ENCODE measurements at regions not wholly inside any gene's neighbourhood (a gene's known extent, or its start where the extent isn't known, plus 50 kb on each side); places are given as distances from the start of the nearest gene placed in this dataset.
A peak's percentile ranks its signal among the peaks of the same experiment; 100 is the strongest.

DNA sequence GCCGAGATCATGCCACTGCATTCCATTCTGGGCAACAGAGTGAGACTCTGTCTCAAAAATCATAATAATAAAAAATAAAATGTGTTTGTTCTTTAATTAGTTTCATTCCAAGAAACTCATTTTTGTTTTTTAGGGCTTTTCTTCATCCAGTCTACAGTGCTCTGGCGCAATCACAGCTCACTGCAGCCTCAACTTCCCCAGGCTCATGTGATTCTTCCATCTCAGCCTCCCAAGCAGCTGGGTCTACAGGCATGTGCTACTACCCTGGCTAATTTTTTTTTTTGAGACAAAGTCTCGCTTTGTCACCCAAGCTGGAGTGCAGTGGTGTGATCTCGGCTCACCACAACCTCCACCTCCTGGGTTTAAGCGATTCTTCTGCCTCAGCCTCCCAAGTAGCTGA, 143.6 kb upstream of the JARID2 start:
- peak overlapping the region; percentile 75 for H2BK20ac ChIP-seq (ENCODE audit: low read depth, low read length, poor library complexity, severe bottlenecking)
- H3K79me1 ChIP-seq (ENCODE audit: insufficient read depth, low read depth, low read length, poor library complexity, severe bottlenecking), result no peaks in the 10 kb centered on the region
- H3K9me3 ChIP-seq (ENCODE audit: control insufficient read depth, low read depth, low read length), result no peaks in the 10 kb centered on the region
- no peak overlapping the region for H2BK12ac ChIP-seq (ENCODE audit: insufficient read length, low read depth, low read length)
- no peaks in the 10 kb centered on the region for H3K23me2 ChIP-seq (ENCODE audit: insufficient read length, low read depth, low read length, poor library complexity, severe bottlenecking)
- no CpG with 5 or more reads among the region's 5 CpGs for WGBS (ENCODE audit: extremely low coverage, insufficient read length, low lambda C conversion rate)
- no peaks in the 10 kb centered on the region for H4K20me1 ChIP-seq (ENCODE audit: control insufficient read depth, insufficient read depth, insufficient read length)
- H3T11ph ChIP-seq (ENCODE audit: low read length), result no peak overlapping the region
- H2BK120ac ChIP-seq (ENCODE audit: low read depth, low read length, poor library complexity, severe bottlenecking), result no peak overlapping the region
- no peak overlapping the region for H3K4me2 ChIP-seq (ENCODE audit: insufficient read depth, insufficient read length, low read length)
- no peaks in the 10 kb centered on the region for H3K79me2 ChIP-seq (ENCODE audit: insufficient read depth, low read length)
- H3K9me3 Mint-ChIP-seq, result peaks cover 4 to 8% of the 10 kb centered on the region in 2 experiments; a peak in 2 of 5 replicates
- peaks cover 0 to 2% of the 10 kb centered on the region in 2 experiments; a peak in 2 of 4 replicates for H3K4me1 Mint-ChIP-seq
- no peak overlapping the region for H3K4me3 Mint-ChIP-seq
- no peak overlapping the region for H4K5ac ChIP-seq (ENCODE audit: insufficient read length, low read depth, low read length)
- H3K27me3 Mint-ChIP-seq (ENCODE audit: low read depth), result no peaks in the 10 kb centered on the region
- H3K4ac ChIP-seq (ENCODE audit: low read depth, low read length), result no peak overlapping the region
- no peak overlapping the region for H3K18ac ChIP-seq (ENCODE audit: insufficient read length, low read depth, low read length)
- H3K9ac ChIP-seq (ENCODE audit: extremely low read depth, insufficient read length, low read length), result no peak overlapping the region
- no peaks in the 10 kb centered on the region; the same call in 1 of the 2 replicates for H3K4me1 ChIP-seq (ENCODE audit: insufficient read depth, low read length)
- H2AFZ ChIP-seq (ENCODE audit: low read length), result no peak overlapping the region
- H3K56ac ChIP-seq (ENCODE audit: insufficient read length, low read depth, low read length), result no peak overlapping the region
- peaks cover 0 to 4% (median 0%) of the 10 kb centered on the region in 3 experiments; a peak in 5 of 7 replicates for H3K36me3 Mint-ChIP-seq (ENCODE audit: insufficient read depth in 1 of 3, low read depth in 3 of 3)
- DNase-seq, result no peak
- H4K91ac ChIP-seq (ENCODE audit: insufficient read length, low read depth, low read length), result no peak overlapping the region
- H3K27ac Mint-ChIP-seq, result peak overlapping the region in 1 of 3 experiments; percentile 44; a peak in 1 of 7 replicates
- TF ChIP-seq, protein P1, sequence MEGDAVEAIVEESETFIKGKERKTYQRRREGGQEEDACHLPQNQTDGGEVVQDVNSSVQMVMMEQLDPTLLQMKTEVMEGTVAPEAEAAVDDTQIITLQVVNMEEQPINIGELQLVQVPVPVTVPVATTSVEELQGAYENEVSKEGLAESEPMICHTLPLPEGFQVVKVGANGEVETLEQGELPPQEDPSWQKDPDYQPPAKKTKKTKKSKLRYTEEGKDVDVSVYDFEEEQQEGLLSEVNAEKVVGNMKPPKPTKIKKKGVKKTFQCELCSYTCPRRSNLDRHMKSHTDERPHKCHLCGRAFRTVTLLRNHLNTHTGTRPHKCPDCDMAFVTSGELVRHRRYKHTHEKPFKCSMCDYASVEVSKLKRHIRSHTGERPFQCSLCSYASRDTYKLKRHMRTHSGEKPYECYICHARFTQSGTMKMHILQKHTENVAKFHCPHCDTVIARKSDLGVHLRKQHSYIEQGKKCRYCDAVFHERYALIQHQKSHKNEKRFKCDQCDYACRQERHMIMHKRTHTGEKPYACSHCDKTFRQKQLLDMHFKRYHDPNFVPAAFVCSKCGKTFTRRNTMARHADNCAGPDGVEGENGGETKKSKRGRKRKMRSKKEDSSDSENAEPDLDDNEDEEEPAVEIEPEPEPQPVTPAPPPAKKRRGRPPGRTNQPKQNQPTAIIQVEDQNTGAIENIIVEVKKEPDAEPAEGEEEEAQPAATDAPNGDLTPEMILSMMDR (conservative IDR thresholded peaks at IDR 0.05), result no peak
- H3K27ac ChIP-seq (ENCODE audit: insufficient read length, low read depth, low read length), result no peak overlapping the region
- no peak overlapping the region for H4K8ac ChIP-seq (replicated peaks; ENCODE audit: insufficient read length, low read depth, low read length)
- H2BK5ac ChIP-seq (ENCODE audit: insufficient read length, low read length), result no peak overlapping the region
- H3K23ac ChIP-seq (ENCODE audit: insufficient read length, low read depth, low read length), result no peak overlapping the region
- H2BK15ac ChIP-seq (ENCODE audit: low read depth, low read length), result no peak overlapping the region
- no peaks in the 10 kb centered on the region for H3K27me3 ChIP-seq (ENCODE audit: insufficient read depth, low read length)
- no peak overlapping the region for H3K14ac ChIP-seq (ENCODE audit: insufficient read depth, low read length)
- no peak overlapping the region for H2AK5ac ChIP-seq (ENCODE audit: insufficient read length, low read length)
